GM13977 (cell line): ENCODE measurements at regions not wholly inside any gene's neighbourhood (a gene's known extent, or its start where the extent isn't known, plus 50 kb on each side); places are given as distances from the start of the nearest gene placed in this dataset.

Experiments used
- DNase-seq: peaks from one replicate; pipeline ENCODE4 v3.0.0; 2012; ENCODE audit warnings: low spot score
- CTCF ChIP-seq: IDR thresholded peaks from 2 replicates; pipeline ENCODE4 v1.5.1; 2012; ENCODE audit warnings: mild to moderate bottlenecking, control low read depth; ENCODE audit not compliant: insufficient read depth; ENCODE audit errors: extremely low read depth, missing control alignments
- in situ Hi-C: fragments of 300-500 bp; cut with MboI; formaldehyde crosslinking; loops from one replicate; pipeline ENCODE4 v1.12.0; 2022; ENCODE audit warnings: low sequenced_read_pairs, low pct_unique_long_range_greater_than_20kb, mixed read lengths, inconsistent platforms; ENCODE audit not compliant: unreplicated experiment

DNA sequence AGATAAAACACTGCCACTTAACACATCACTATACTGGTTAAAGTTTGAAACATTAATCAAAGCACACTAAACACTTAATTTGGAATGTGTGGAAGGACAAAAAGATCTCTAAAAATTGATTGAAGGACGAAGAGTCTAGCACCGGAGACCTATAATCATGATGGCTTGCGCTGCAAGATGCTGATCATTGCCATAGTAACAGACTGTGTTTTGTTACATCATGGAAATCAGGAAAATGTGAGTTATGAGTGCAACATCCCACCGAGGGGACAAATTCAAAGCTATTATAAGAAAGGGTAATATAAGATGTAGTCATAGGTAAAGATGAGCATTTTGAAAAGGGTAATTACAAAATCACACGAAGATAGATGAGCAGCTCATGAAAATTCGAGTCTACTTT is 278.8 kb upstream of the CTNND2 start:
- in situ Hi-C loops: no loop called here
- DNase-seq: no peak
- no peak for TF ChIP-seq CTCF

DNA sequence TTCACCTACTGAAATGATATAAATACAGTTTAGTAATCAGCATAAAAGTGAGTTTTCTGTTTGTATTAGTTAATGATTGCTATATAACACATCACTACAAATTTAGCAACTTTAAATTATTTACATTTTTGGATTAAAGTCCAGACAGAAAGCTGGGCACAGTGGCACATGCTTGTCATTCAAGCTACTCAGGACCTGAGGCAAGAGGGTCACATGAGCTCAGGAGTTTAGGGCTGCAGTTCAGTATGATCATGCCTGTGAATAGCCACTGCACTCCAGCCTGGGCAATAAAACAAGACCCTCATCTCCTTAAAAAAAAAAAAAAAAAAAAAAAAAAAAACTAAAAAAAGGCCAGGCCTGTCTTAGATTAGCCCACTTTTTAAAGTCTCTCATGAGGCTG is 273.6 kb upstream of the CTNND2 start:
- in situ Hi-C loops: no loop called here
- no peak for DNase-seq
- no peak for TF ChIP-seq CTCF

DNA sequence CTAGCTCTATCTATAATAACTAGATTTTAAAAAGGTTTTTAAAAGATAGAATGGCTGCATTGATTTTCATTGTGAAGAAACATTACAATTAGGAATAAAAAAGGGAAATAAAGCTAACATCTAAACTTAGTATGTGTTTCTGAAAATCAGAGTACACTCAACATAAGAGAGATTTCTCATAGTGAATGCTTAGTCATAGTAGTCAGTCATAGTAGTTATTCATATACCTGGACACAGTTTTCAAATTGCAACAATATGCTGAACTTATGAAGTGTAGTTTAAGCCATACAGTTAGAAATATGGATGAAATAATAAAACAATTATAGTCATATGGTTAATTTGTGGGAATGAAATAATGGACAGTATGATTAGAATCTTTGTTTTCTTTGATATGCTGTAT is 273.0 kb upstream of the CTNND2 start:
- in situ Hi-C loops: no loop called here
- no peak for TF ChIP-seq CTCF
- DNase-seq: no peak

DNA sequence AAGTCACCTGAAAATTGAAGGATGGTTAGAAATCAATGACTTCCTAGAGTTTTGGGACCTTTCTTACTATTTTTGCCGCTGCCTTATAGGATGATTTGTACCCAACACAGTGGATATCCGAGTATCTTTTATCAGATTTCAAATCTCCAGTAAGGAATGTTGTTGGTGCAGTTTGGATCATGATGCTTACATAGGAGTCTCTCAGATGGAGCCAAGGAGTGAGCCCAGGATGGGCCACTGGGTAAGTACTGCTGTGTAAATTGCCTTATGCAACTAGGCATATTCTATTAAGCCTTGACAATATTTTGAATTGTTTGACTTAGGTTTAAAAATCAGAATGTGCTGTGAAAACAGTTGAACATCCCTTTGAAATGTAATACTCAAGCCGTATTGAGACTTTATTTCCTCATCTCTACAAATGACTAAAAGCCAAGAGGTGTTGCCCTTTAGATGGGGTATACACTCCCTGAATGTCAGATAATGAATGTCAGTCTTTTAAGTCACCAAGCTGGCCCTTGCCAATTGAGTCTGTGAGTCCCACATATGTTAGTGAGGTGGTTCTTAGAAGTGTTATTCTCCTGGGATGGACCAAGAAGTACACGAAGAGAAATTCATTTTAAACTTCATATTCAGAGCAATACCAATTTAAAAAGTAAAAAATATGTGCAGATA is 271.8 kb upstream of the CTNND2 start:
- in situ Hi-C loops: no loop called here
- no peak for DNase-seq
- no peak for TF ChIP-seq CTCF

DNA sequence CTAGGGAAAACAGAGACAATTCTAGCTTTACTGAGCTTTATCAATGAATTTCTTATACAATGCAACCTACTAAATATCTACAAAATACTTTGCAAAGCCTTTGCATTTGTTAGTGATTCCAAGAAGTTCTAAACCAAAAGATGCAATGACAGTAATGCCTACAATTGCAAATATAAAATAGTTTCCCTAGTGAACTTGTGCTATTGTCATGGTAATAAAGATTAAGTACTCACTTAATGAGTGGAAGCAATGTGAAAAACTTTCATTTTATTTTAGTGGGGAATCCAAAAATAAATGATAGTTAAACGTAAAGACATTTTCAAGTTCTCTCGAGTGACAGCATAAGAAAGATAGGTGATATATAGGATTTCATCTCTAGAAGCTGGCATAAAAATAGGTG is 270.5 kb upstream of the CTNND2 start:
- DNase-seq: no peak
- in situ Hi-C loops: no loop called here
- TF ChIP-seq CTCF: no peak

- DNase-seq: no peak
- in situ Hi-C loops: no loop called here
- no peak for TF ChIP-seq CTCF
These were observed 265.3 kb upstream of the CTNND2 start for GRCh38 chr5:12169536-12169935.

DNA sequence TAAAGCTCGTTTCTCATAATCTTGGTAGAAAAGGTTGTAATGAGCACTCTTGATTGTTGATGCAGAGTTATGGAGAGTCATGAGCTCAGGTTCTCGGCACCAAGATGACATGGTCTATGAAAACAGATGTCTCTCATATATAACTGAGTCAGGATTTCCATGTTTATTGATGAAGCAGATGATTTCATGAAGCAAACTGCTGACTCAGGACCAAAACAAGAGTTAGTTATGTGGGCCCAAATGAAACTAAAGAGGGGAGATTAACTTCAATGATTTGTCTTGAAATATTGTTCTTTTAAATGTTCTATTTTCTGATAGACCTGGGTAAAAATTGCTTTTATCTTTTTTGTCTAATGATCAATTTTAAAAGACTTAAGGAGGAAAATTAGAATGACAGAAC is 258.6 kb upstream of the CTNND2 start:
- DNase-seq: no peak
- in situ Hi-C loops: no loop called here
- no peak for TF ChIP-seq CTCF
